Lower lobe of right lung (tissue), 2 donors: ENCODE measurements at regions not wholly inside any gene's neighbourhood (a gene's known extent, or its start where the extent isn't known, plus 50 kb on each side); places are given as distances from the start of the nearest gene placed in this dataset.

Experiments
- ATAC-seq, 2 donors: fragments of 200-7000 bp; cut with Tn5 transposase; one replicate each; pipeline ENCODE4 v1.9.1; 2020 to 2022; ENCODE audit warnings: mild to moderate bottlenecking in 2 of 2, moderate library complexity in 2 of 2
- DNase-seq: peaks from one replicate; pipeline ENCODE4 v3.0.0-alpha.2; 2020
- H3K27ac ChIP-seq: fragments of 200-600 bp; one replicate; pipeline ENCODE4 v1.8.0; 2022
- H3K27me3 ChIP-seq: fragments of 200-600 bp; one replicate; pipeline ENCODE4 v1.8.0; 2022; ENCODE audit warnings: low read depth
- H3K36me3 ChIP-seq: fragments of 200-600 bp; one replicate; pipeline ENCODE4 v1.8.0; 2022; ENCODE audit warnings: mild to moderate bottlenecking
- H3K4me1 ChIP-seq: fragments of 200-600 bp; one replicate; pipeline ENCODE4 v1.8.0; 2022
- H3K4me3 ChIP-seq: fragments of 200-600 bp; one replicate; pipeline ENCODE4 v1.8.0; 2022; ENCODE audit warnings: mild to moderate bottlenecking
- H3K9me3 ChIP-seq: fragments of 200-600 bp; one replicate; pipeline ENCODE4 v1.8.0; 2022
- CTCF ChIP-seq: fragments of 200-600 bp; IDR thresholded peaks from one replicate; pipeline ENCODE4 v1.8.0; 2022; ENCODE audit warnings: antibody characterized with exemption, mild to moderate bottlenecking
- intact Hi-C: fragments of 100-400 bp; cut with DNase I; formaldehyde crosslinking; loops from one replicate; pipeline ENCODE4 v1.11.0; 2022
- donor health status: DM: no; HTN: yes; CAD: no; lungs with severe emphysema.

- DNase-seq, result no peak
- intact Hi-C loops, result no loop called here
- no peaks in the 10 kb centered on the region for H3K36me3 ChIP-seq
- H3K4me3 ChIP-seq, result no peak overlapping the region
- no peak for ATAC-seq
- no peaks in the 10 kb centered on the region for H3K4me1 ChIP-seq
- no peak for TF ChIP-seq CTCF
- no peak overlapping the region for H3K27ac ChIP-seq
- no peaks in the 10 kb centered on the region for H3K27me3 ChIP-seq
- H3K9me3 ChIP-seq, result no peaks in the 10 kb centered on the region
Observed at GRCh38 chr18:24672165-24672941, 211.9 kb downstream of the HRH4 start.

GRCh38 chr18:24674200-24674599, 213.8 kb downstream of the HRH4 start:
- no peak for TF ChIP-seq CTCF
- Histone ChIP-seq H3K9me3 (no peaks in the 10 kb centered on the region), H3K4me1 (no peaks in the 10 kb centered on the region), H3K27me3 (no peaks in the 10 kb centered on the region), H3K4me3 (no peak overlapping the region), H3K36me3 (no peaks in the 10 kb centered on the region), H3K27ac (no peak overlapping the region)
- DNase-seq (no peak), ATAC-seq (no peak)
- intact Hi-C loops, result no loop called here

- ATAC-seq, result no peak
- no peak overlapping the region for H3K27ac ChIP-seq
- H3K36me3 ChIP-seq, result no peaks in the 10 kb centered on the region
- intact Hi-C loops, result no loop called here
- no peaks in the 10 kb centered on the region for H3K4me1 ChIP-seq
- no peak for DNase-seq
- no peaks in the 10 kb centered on the region for H3K27me3 ChIP-seq
- TF ChIP-seq CTCF, result no peak
- no peak overlapping the region for H3K4me3 ChIP-seq
- H3K9me3 ChIP-seq, result no peaks in the 10 kb centered on the region
Observed at GRCh38 chr18:24674605-24675004, 214.2 kb downstream of the HRH4 start.

DNA sequence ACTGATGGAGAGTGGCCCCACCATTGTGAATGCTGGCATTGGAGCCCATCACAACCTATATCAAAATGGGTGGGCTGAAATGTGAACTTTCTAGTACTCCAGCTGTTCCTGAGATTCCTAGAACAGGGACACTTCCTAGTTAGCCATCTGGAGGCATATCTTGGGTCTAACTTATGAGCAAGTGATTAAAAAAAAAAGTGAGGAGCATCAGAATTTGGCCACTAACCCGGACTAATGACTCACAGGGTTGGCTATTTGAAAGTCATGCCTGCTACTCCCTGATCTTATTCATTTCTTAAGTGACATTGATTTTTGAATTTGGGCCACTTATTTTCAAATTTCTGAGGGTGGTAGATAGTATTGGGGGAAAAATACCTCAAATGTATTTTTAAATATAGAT, 216.6 kb downstream of the HRH4 start:
- no peak for TF ChIP-seq CTCF
- ATAC-seq (no peak), DNase-seq (no peak)
- H3K27ac ChIP-seq, result no peak overlapping the region
- H3K4me1 ChIP-seq, result no peaks in the 10 kb centered on the region
- no peaks in the 10 kb centered on the region for H3K27me3 ChIP-seq
- intact Hi-C loops, result no loop called here
- H3K36me3 ChIP-seq, result no peaks in the 10 kb centered on the region
- H3K9me3 ChIP-seq, result no peaks in the 10 kb centered on the region
- no peak overlapping the region for H3K4me3 ChIP-seq

GRCh38 chr18:24678107-24678506, 217.7 kb downstream of the HRH4 start:
- H3K9me3 ChIP-seq, result no peaks in the 10 kb centered on the region
- H3K36me3 ChIP-seq, result no peaks in the 10 kb centered on the region
- no peak for TF ChIP-seq CTCF
- intact Hi-C loops, result no loop called here
- H3K27me3 ChIP-seq, result no peaks in the 10 kb centered on the region
- H3K4me1 ChIP-seq, result no peaks in the 10 kb centered on the region
- no peak overlapping the region for H3K27ac ChIP-seq
- ATAC-seq (no peak), DNase-seq (no peak)
- H3K4me3 ChIP-seq, result no peak overlapping the region
